ENCODE measurements at regions not wholly inside any gene's neighbourhood (a gene's known extent, or its start where the extent isn't known, plus 50 kb on each side); places are given as distances from the start of the nearest gene placed in this dataset.

- TF ChIP-seq ZNF121 (CRISPR knock-in tag; IDR thresholded peaks at IDR 0.05), result no peak
- no peak for TF ChIP-seq CHD4 (IDR thresholded peaks at IDR 0.05; ENCODE audit: borderline replicate concordance, low read length)
- TF ChIP-seq, protein P1, sequence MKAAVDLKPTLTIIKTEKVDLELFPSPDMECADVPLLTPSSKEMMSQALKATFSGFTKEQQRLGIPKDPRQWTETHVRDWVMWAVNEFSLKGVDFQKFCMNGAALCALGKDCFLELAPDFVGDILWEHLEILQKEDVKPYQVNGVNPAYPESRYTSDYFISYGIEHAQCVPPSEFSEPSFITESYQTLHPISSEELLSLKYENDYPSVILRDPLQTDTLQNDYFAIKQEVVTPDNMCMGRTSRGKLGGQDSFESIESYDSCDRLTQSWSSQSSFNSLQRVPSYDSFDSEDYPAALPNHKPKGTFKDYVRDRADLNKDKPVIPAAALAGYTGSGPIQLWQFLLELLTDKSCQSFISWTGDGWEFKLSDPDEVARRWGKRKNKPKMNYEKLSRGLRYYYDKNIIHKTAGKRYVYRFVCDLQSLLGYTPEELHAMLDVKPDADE (CRISPR knock-in tag; IDR thresholded peaks at IDR 0.05), result no peak
- no peak for TF ChIP-seq NFYB (CRISPR knock-in tag; IDR thresholded peaks at IDR 0.05)
- no peak for TF ChIP-seq ZNF282 (IDR thresholded peaks at IDR 0.05; ENCODE audit: partially characterized antibody)
- no peak for TF ChIP-seq CTCF (CRISPR knock-in tag; IDR thresholded peaks at IDR 0.05)
- TF ChIP-seq DPF2 (CRISPR knock-in tag; IDR thresholded peaks at IDR 0.05; ENCODE audit: borderline replicate concordance, low read depth), result no peak
- TF ChIP-seq JUN (CRISPR knock-in tag; IDR thresholded peaks at IDR 0.05), result no peak
- TF ChIP-seq HES4 (CRISPR knock-in tag; IDR thresholded peaks at IDR 0.05; ENCODE audit: borderline replicate concordance), result no peak
- TF ChIP-seq, protein P2, sequence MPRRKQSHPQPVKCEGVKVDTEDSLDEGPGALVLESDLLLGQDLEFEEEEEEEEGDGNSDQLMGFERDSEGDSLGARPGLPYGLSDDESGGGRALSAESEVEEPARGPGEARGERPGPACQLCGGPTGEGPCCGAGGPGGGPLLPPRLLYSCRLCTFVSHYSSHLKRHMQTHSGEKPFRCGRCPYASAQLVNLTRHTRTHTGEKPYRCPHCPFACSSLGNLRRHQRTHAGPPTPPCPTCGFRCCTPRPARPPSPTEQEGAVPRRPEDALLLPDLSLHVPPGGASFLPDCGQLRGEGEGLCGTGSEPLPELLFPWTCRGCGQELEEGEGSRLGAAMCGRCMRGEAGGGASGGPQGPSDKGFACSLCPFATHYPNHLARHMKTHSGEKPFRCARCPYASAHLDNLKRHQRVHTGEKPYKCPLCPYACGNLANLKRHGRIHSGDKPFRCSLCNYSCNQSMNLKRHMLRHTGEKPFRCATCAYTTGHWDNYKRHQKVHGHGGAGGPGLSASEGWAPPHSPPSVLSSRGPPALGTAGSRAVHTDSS (CRISPR knock-in tag; conservative IDR thresholded peaks at IDR 0.05), result no peak
- TF ChIP-seq, protein P3, sequence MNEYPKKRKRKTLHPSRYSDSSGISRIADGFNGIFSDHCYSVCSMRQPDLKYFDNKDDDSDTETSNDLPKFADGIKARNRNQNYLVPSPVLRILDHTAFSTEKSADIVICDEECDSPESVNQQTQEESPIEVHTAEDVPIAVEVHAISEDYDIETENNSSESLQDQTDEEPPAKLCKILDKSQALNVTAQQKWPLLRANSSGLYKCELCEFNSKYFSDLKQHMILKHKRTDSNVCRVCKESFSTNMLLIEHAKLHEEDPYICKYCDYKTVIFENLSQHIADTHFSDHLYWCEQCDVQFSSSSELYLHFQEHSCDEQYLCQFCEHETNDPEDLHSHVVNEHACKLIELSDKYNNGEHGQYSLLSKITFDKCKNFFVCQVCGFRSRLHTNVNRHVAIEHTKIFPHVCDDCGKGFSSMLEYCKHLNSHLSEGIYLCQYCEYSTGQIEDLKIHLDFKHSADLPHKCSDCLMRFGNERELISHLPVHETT (CRISPR knock-in tag; conservative IDR thresholded peaks at IDR 0.05), result no peak
- no peak for TF ChIP-seq SPEN (CRISPR knock-in tag; IDR thresholded peaks at IDR 0.05; ENCODE audit: low read depth)
Observed at GRCh38 chr10:123450956-123451605, 215.1 kb upstream of the GPR26 start.

All from HepG2 (cell line).